Hematopoietic multipotent progenitor cell treated with erythropoietin and hydrocortisone succinate and interleukin-3 and kit ligand, for 6 days (in vitro differentiated cells): ENCODE measurements at regions not wholly inside any gene's neighbourhood (a gene's known extent, or its start where the extent isn't known, plus 50 kb on each side); places are given as distances from the start of the nearest gene placed in this dataset.
"Not testable (repeated sequence)": the region's sequence is repeated elsewhere in the genome, so short reads cannot be mapped to it uniquely, and the experiment has no call there.

Experiments
- DNase-seq: peaks from one replicate; pipeline ENCODE4 v3.0.0-alpha.2; 2015

GRCh38 chr7:356691-357462, 66.9 kb downstream of the FOXL3 start:
- no peak for DNase-seq

GRCh38 chr7:357531-358209, 67.7 kb downstream of the FOXL3 start:
- DNase-seq, result no peak

- no peak for DNase-seq
These were observed 68.4 kb downstream of the FOXL3 start for GRCh38 chr7:358352-358751.

- no peak for DNase-seq
These were observed 69.3 kb downstream of the FOXL3 start for GRCh38 chr7:359226-359765.

- DNase-seq, result no peak
These were observed 69.9 kb downstream of the FOXL3 start for GRCh38 chr7:359766-360361.

GRCh38 chr7:360454-361100, 70.6 kb downstream of the FOXL3 start:
- DNase-seq, result no peak

- DNase-seq, result not testable (repeated sequence)
These were observed 71.2 kb downstream of the FOXL3 start for GRCh38 chr7:361182-361581.

GRCh38 chr7:361680-362401, 71.9 kb downstream of the FOXL3 start:
- no peak for DNase-seq

GRCh38 chr7:362402-363096, 72.6 kb downstream of the FOXL3 start:
- peak; percentile 63 for DNase-seq

GRCh38 chr7:363626-364025, 73.7 kb downstream of the FOXL3 start:
- DNase-seq, result no peak

- DNase-seq, result no peak
These were observed 74.6 kb downstream of the FOXL3 start for GRCh38 chr7:364536-364935.

- no peak for DNase-seq
These were observed 75.6 kb downstream of the FOXL3 start for GRCh38 chr7:365593-365992.

- DNase-seq, result no peak
These were observed 76.3 kb downstream of the FOXL3 start for GRCh38 chr7:366161-366803.

GRCh38 chr7:367351-367901, 77.5 kb downstream of the FOXL3 start:
- no peak for DNase-seq

GRCh38 chr7:368651-369475, 78.9 kb downstream of the FOXL3 start:
- DNase-seq, result no peak

GRCh38 chr7:369476-370258, 79.7 kb downstream of the FOXL3 start:
- no peak for DNase-seq

GRCh38 chr7:370259-370625, 80.3 kb downstream of the FOXL3 start:
- no peak for DNase-seq

GRCh38 chr7:370775-371118, 80.8 kb downstream of the FOXL3 start:
- no peak for DNase-seq

- DNase-seq, result peak; percentile 18
These were observed 81.3 kb downstream of the FOXL3 start for GRCh38 chr7:371119-371778.
